Prostate gland (tissue), 2 donors: ENCODE measurements at regions not wholly inside any gene's neighbourhood (a gene's known extent, or its start where the extent isn't known, plus 50 kb on each side); places are given as distances from the start of the nearest gene placed in this dataset.

Experiments
- POLR2A ChIP-seq: fragments of 450-650 bp; IDR thresholded peaks from one replicate; pipeline ENCODE4 v1.6.1; 2016; ENCODE audit warnings: antibody characterized with exemption, mild to moderate bottlenecking
- POLR2AphosphoS5 ChIP-seq: sonication (generic); formaldehyde crosslinking; IDR thresholded peaks from one replicate; pipeline ENCODE4 v1.6.1; 2017; ENCODE audit warnings: antibody characterized with exemption
- TF ChIP-seq, protein P1 (sequence below), 4 experiments: fragments of 200-600 bp in 2 of 4; fragments of 450-650 bp in 2 of 4; sonication (generic) in 2 of 4; IDR thresholded peaks; 1 replicate in 3 of 4; 2 replicates in 1 of 4; pipeline ENCODE4 v1.5.1; 2016 to 2019; ENCODE audit warnings: antibody characterized with exemption in 4 of 4, mild to moderate bottlenecking in 2 of 4, moderate library complexity in 2 of 4

- TF ChIP-seq POLR2A (no peak), POLR2AphosphoS5 (no peak)
- TF ChIP-seq, protein P1, sequence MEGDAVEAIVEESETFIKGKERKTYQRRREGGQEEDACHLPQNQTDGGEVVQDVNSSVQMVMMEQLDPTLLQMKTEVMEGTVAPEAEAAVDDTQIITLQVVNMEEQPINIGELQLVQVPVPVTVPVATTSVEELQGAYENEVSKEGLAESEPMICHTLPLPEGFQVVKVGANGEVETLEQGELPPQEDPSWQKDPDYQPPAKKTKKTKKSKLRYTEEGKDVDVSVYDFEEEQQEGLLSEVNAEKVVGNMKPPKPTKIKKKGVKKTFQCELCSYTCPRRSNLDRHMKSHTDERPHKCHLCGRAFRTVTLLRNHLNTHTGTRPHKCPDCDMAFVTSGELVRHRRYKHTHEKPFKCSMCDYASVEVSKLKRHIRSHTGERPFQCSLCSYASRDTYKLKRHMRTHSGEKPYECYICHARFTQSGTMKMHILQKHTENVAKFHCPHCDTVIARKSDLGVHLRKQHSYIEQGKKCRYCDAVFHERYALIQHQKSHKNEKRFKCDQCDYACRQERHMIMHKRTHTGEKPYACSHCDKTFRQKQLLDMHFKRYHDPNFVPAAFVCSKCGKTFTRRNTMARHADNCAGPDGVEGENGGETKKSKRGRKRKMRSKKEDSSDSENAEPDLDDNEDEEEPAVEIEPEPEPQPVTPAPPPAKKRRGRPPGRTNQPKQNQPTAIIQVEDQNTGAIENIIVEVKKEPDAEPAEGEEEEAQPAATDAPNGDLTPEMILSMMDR (IDR thresholded peaks at IDR 0.05) = no peak
Observed at GRCh38 chr5:42970636-42971559, 69.2 kb downstream of the ANXA2R start.
